HG02938 (cell line): ENCODE measurements at regions not wholly inside any gene's neighbourhood (a gene's known extent, or its start where the extent isn't known, plus 50 kb on each side); places are given as distances from the start of the nearest gene placed in this dataset.
A peak's percentile ranks its signal among the peaks of the same experiment; 100 is the strongest.
"Not testable (repeated sequence)": the region's sequence is repeated elsewhere in the genome, so short reads cannot be mapped to it uniquely, and the experiment has no call there.

Experiments
- ATAC-seq: cut with Tn5 transposase; IDR thresholded peaks from one replicate; pipeline ENCODE4 v1.9.1; 2021; ENCODE audit warnings: mild to moderate bottlenecking, moderate library complexity; ENCODE audit not compliant: unreplicated experiment

DNA sequence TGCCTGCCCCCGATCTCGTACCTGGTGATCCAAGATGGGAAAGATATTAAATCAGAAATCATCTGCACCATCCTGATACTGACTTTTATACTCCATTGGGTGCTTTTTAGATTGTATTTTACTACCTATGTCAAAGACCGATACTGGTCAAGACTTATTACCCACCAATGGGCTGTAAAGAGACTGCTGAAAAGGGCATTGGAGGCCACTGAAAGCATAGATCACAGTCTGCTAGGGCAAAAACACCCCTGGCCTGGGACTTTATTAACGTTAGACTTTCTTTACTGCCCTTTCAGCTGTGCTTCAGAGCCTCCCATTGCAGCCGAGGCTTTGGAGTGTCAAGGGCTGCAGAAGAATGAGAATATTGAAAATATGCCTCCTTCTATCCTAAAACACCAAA, 472.8 kb upstream of the DDX18 start:
- no peak for ATAC-seq

GRCh38 chr2:117342415-117342814, 472.1 kb upstream of the DDX18 start:
- ATAC-seq: no peak

GRCh38 chr2:117349687-117350086, 464.8 kb upstream of the DDX18 start:
- ATAC-seq: no peak

DNA sequence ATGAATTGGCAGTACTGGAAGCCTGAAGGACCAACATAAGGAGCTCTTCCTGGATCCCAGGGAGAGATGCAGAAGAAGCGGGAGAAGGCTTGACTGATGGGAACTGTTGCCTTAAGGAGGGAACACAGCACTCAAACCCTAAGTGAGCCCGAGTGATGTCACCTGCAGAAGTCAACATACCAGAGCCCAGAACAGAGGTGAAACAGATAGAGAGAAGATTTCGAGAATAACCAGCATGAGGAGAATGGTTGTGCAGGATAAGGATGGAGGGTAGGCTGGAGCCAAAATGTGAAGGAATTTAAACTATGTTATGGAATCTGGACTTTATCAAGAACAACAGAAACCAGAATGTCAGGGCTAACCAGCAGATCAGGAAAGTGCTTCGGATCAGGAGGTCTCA, 463.1 kb upstream of the DDX18 start:
- ATAC-seq: no peak

DNA sequence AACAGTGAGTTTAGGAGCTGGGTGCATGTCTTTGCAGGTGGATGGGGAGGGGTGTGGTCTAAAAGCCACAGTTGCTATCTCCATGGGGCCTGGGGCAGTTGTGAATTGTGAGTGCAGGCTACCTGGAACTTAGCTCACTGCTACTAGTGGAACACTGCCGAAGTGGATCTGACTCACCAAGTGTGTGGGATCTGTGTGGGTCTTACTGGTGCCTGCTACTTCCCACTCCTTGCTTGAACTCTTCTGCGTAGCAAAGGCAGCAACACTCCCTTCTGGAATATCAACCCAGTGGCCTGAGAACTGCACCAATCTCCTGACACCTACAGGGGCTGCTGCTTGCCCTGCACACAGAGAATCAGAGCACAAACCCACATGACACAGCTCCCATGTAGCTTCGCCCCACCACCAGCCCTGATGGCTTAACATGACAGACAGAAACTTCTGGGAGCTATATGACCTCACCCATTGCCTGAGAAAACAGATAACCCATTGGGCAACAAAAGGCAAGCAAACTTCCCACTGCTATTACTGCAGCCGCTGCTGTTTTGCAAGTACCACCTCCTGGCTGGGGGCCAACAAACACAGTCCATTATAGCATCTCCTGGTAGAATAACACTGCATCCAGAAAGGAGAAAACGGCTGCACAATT, 455.1 kb upstream of the DDX18 start:
- ATAC-seq: no peak

DNA sequence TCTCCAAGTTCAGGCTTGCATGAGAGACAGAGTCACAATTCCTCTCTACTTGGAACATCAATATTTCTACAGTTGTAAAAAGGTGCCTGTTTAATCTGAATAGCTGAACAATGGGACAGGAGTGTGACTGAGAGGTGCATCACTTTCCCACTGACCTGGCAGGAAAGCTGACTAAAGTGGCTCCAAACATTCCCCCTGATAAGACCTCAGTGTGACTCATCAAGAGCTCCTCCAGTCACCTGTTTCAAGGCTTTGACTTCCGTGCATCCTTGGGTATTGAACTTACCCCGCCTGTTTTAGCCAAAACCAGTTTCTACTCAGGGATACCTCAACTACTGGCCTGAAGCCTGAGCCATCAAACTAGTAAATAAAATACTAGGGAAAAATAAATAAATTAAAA, 453.9 kb upstream of the DDX18 start:
- ATAC-seq: no peak

- ATAC-seq: peak; percentile 87
These were observed 435.8 kb upstream of the DDX18 start for GRCh38 chr2:117378653-117379052.

DNA sequence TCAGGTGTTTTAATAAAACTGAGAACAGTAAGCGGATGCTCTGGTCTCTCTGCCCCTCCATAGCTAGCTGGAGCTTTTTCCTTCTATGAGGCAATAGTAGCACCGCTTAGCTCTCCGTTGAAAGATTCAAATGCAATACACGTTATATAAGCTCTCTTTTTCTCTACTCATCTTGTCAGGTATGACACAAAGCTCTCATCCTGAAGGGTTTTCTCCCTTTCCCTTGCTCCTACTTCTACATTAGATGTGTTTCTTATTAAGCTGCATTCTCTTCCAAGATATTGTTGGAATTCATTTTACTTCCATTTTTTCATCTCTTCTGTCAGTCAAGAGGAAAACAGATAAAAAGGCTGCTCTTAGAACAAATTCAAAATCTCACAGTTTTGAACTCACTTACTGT, 434.6 kb upstream of the DDX18 start:
- no peak for ATAC-seq

GRCh38 chr2:117383997-117384396, 430.5 kb upstream of the DDX18 start:
- not testable (repeated sequence) for ATAC-seq

DNA sequence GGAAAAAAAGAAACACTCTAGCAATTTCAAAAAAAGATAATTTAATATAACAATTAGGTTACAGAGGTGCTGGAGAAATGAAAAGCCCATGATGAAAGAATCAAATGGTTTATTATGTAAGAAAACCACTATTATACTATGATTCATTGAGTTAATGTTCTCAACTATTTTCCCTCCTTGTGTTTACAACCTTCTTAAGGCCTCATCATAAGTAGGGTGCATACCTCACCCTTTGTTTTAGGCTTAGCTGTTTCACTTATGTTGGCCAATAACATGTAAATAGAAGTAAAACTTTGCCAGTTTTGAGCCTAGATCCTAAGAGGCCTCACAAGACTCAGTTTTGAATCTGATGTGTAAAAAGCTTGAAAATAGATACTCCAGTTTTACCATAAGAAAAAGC, 418.3 kb upstream of the DDX18 start:
- no peak for ATAC-seq

DNA sequence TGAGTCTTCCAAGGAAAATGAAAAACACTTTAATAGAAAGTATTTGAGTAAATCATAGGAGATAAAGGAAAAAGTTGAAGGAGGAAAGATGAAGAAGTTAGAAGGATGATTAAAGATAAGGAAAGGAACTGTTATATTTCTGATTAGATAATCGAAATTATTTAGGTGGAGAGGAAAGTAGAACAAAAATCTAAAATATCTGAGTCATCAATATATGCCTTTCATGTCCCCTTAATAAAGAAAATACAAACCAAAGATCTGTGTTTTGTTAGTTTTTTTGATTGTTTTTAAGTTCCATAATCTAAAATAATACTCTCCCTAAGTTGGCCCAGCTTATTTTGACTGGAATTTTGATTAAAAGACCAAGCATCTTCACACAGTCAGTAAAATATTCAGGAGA, 412.9 kb upstream of the DDX18 start:
- ATAC-seq: no peak

DNA sequence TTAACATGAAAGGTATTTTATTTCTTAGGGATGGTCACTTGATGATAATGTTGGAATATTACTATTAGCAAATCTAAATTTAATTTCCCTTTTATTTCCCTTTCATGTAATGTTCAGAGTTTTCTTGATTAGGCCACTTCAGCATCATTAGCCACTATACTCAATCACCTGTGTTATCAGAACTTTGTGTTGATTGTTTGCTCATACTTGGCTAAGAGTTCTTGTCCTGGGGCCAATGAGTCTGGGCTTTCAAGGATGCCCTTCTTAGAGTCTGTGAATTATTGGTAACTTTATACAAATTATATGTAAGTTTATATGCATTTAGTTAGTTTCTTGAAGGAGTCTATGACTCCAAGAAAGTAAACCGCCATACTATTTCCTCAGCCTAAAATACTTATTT, 408.0 kb upstream of the DDX18 start:
- no peak for ATAC-seq

DNA sequence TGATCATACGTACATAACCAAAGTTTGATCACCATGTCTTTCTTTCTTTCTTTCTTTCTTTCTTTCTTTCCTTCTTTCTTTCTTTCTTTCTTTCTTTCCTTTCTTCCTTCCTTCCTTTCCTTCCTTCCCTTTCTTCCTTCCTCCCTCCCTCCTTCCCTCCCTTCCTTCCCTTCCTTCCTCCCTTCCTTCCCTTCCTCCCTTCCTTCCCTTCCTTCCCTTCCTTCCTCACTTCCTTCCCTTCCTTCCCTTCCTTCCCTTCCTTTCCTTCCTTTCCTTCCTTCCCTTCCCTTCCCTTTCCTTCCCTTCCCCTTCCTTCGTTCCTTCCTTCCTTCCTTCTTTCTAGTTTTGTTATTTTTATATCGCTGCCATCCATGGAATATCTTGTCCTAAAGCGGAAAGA, 406.7 kb upstream of the DDX18 start:
- ATAC-seq: no peak

DNA sequence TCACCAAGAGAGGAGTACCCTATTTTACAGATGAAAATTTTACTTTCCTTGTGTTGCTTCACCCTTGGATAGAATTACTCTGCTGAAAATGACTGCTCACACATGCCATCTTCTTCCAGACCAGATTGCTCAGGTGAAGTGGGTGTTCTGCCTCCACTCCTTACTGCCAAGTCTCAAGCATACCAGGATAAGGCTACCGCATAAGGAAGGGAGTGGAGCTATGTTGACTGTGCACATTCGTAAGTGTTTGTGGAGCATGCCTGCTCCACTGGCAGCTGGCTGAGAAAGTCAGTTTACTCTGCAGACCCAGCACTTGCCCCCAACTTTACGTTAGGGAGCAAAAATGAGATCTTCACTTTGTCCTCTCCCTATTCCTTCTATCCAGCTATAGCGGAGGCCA, 405.0 kb upstream of the DDX18 start:
- ATAC-seq: no peak

- no peak for ATAC-seq
These were observed 402.5 kb upstream of the DDX18 start for GRCh38 chr2:117411983-117412382.

DNA sequence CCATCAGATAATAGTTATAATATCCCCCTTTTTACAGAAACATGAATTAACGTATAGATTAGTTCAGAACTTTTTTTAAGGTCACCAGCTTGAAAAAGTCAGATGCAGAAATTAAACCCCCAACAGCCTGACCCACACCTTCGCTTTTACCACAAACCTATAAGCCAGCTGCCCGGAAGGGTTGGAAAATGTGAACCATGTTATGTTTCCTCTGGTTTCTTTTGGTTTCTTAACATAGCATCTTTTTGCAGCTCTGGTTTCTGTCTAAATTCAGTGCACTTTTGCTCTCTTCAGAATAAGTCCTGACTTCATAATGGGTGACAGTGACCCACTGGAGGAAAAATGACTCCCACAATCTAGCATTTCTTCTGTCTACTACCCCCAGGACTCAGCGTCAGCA, 381.7 kb upstream of the DDX18 start:
- ATAC-seq: no peak

GRCh38 chr2:117436697-117437096, 377.8 kb upstream of the DDX18 start:
- no peak for ATAC-seq

- ATAC-seq: no peak
These were observed 344.0 kb upstream of the DDX18 start for GRCh38 chr2:117470311-117471095.

GRCh38 chr2:117481608-117482007, 332.9 kb upstream of the DDX18 start:
- no peak for ATAC-seq

DNA sequence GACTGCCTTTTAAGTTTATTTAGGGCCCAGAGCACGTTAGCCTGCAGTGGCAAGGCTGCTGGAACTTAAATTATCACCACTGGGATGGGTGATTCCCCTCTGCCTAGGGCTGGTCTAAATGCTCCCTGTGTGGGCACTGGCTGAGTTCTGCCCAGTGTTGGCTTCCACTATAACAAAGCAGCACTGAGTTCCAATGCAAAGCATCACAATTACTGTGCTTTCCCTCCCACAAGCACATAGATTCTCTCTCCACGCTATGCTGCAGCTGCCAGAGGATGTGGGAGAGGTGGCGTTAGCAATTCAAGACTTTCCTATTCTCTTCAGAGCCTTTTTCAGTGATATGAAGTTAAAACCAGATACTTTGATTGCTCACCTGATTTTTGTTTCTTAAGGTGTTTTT, 328.9 kb upstream of the DDX18 start:
- ATAC-seq: no peak

- no peak for ATAC-seq
These were observed 328.4 kb upstream of the DDX18 start for GRCh38 chr2:117486081-117486480.

GRCh38 chr2:117492209-117492851, 322.2 kb upstream of the DDX18 start:
- no peak for ATAC-seq
